Keratinocyte (primary cell): ENCODE measurements at regions not wholly inside any gene's neighbourhood (a gene's known extent, or its start where the extent isn't known, plus 50 kb on each side); places are given as distances from the start of the nearest gene placed in this dataset.

Experiments used
- CTCF ChIP-seq, 3 experiments: IDR thresholded peaks in 1 of 3; conservative IDR thresholded peaks in 1 of 3; optimal IDR thresholded peaks in 1 of 3; 2 replicates in 2 of 3; 3 replicates in 1 of 3; pipeline versions ENCODE3 to v1.5.1; 2011; ENCODE audit warnings: low read length in 3 of 3, mild to moderate bottlenecking in 3 of 3, moderate library complexity in 2 of 3, control low read depth in 1 of 3, inconsistent platforms in 1 of 3; ENCODE audit not compliant: insufficient read depth in 2 of 3; ENCODE audit errors: extremely low read depth in 1 of 3
- EZH2 ChIP-seq: IDR thresholded peaks from one replicate; pipeline ENCODE4 v1.6.1; 2012; ENCODE audit warnings: inconsistent platforms, mild to moderate bottlenecking, low read length, moderate library complexity

- TF ChIP-seq EZH2: no peak
- no peak for TF ChIP-seq CTCF (optimal IDR thresholded peaks at IDR 0.05 in 1 of 3, IDR thresholded peaks at IDR 0.05 in 1 of 3, conservative IDR thresholded peaks at IDR 0.05 in 1 of 3; ENCODE audit: extremely low read depth in 1 of 3, insufficient read depth in 2 of 3, low read length in 3 of 3)
Observed at GRCh38 chr18:40011201-40011600, 1943.8 kb upstream of the PIK3C3 start.
